Tibial nerve (tissue), 4 donors: ENCODE measurements at regions not wholly inside any gene's neighbourhood (a gene's known extent, or its start where the extent isn't known, plus 50 kb on each side); places are given as distances from the start of the nearest gene placed in this dataset.

ENCODE experiments used
- DNase-seq, 2 donors: peaks; one replicate each; pipeline ENCODE4 v3.0.0-alpha.2; 2019; ENCODE audit warnings: low spot score in 2 of 2
- H3K27ac ChIP-seq, 4 donors: fragments of 200-600 bp; sonication (generic) in 3 of 4; one replicate each; pipeline ENCODE4 v1.5.1; 2017 to 2019; ENCODE audit warnings: mild to moderate bottlenecking in 1 of 4
- H3K27me3 ChIP-seq, 2 donors: fragments of 200-600 bp; sonication (generic) in 1 of 2; one replicate each; pipeline versions ENCODE4 v1.5.1 to v1.6.0; 2017 to 2019
- H3K36me3 ChIP-seq, 3 donors: fragments of 200-600 bp; sonication (generic); one replicate each; pipeline ENCODE4 v1.5.1; 2018 to 2019
- H3K4me1 ChIP-seq, 4 donors: fragments of 200-600 bp; sonication (generic) in 3 of 4; one replicate each; pipeline ENCODE4 v1.5.1; 2017 to 2019
- H3K4me3 ChIP-seq, 4 donors: fragments of 200-600 bp; sonication (generic) in 3 of 4; one replicate each; pipeline ENCODE4 v1.5.1; 2017 to 2019; ENCODE audit warnings: mild to moderate bottlenecking in 1 of 4, moderate library complexity in 1 of 4
- H3K9me3 ChIP-seq, 4 donors: fragments of 200-600 bp; sonication (generic) in 3 of 4; one replicate each; pipeline ENCODE4 v1.5.1; 2017 to 2019
- CTCF ChIP-seq, 5 experiments: fragments of 200-600 bp in 3 of 5; fragments of 450-650 bp in 2 of 5; sonication (generic) in 3 of 5; IDR thresholded peaks; one replicate each; pipeline ENCODE4 v1.5.1; 2016 to 2019; ENCODE audit warnings: antibody characterized with exemption in 5 of 5, mild to moderate bottlenecking in 3 of 5, moderate library complexity in 2 of 5
- EP300 ChIP-seq, 2 donors: sonication (generic); formaldehyde crosslinking; IDR thresholded peaks; one replicate each; pipeline ENCODE4 v1.6.1; 2017; ENCODE audit warnings: antibody characterized with exemption in 2 of 2, mild to moderate bottlenecking in 1 of 2
- POLR2A ChIP-seq, 2 donors: fragments of 450-650 bp; IDR thresholded peaks; one replicate each; pipeline ENCODE4 v1.6.1; 2017; ENCODE audit warnings: antibody characterized with exemption in 2 of 2, mild to moderate bottlenecking in 2 of 2, moderate library complexity in 2 of 2
- WGBS, 2 donors: methylation state at CpG; one replicate each; pipeline ENCODE4 v1.1.5; 2018; 5-methylcytosine and 5-hydroxymethylcytosine counted together

DNA sequence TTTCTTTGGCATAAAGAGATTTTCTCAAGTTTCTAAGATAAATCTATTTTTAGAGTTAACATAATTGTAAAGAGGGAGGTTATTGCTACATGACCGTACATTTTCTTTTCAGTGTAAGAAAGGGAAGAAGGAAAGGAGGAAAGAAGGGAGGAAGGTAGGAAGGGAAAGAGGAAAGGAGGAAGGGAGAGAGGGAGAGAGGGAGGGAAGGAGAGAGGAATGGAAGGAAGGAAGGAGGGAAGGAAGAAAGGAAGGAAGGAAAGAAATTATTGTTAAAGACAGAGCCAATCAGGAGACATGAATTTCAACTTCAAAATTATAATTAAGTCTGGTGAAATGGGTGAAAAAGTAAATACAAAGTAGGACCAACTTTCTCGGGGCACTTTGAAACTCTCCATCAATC, 197.6 kb downstream of the SNCA start:
- 78% methylated on average over 2 of the region's 2 CpGs for WGBS, 2 donors
- H3K4me1 ChIP-seq: no peaks in the 10 kb centered on the region
- DNase-seq: no peak
- H3K4me3 ChIP-seq: no peak overlapping the region
- no peak overlapping the region for H3K27ac ChIP-seq
- no peaks in the 10 kb centered on the region for H3K9me3 ChIP-seq
- no peak for TF ChIP-seq EP300 (IDR thresholded peaks at IDR 0.05)
- no peak for TF ChIP-seq POLR2A (IDR thresholded peaks at IDR 0.05)
- no peak for TF ChIP-seq CTCF (IDR thresholded peaks at IDR 0.05)
- no peaks in the 10 kb centered on the region for H3K27me3 ChIP-seq
- H3K36me3 ChIP-seq: no peaks in the 10 kb centered on the region

DNA sequence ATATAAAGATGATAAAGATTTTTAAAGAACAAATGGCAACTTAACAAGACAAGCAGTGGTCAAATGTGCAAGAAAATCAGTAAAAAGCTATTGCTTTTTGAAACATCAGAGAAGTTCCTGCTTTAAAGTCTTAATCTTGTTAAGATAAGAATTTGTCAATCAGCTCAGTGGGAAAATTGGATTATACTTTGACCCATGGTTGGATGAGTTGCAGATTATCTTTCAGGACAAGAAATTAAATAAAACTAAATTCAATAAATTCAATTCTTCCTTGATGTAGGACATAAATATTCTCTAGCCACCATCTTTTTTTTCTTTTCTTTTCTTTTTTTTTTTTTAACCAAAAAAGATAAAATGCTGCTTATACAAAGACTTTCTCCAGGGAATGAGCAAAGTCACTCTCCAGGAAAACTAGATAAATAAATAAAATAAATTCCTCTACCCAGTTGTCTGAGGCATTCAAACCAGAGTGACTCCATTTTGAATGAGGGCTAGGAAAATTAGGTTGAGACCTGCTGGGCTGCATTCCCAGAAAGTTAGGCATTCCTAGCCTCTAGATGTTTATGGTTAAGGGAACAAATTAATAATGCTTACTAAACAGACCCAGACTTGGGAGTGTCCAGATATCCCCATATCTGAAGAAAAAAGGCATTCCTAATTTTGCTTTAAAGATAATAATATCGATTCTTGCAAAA, 211.2 kb downstream of the SNCA start:
- H3K27me3 ChIP-seq: no peaks in the 10 kb centered on the region
- no peak for DNase-seq
- H3K36me3 ChIP-seq: no peaks in the 10 kb centered on the region
- no peaks in the 10 kb centered on the region for H3K4me1 ChIP-seq
- H3K9me3 ChIP-seq: no peaks in the 10 kb centered on the region
- WGBS, 2 donors: 92 to 94% methylated on average over 1 of the region's 1 CpG
- TF ChIP-seq POLR2A (IDR thresholded peaks at IDR 0.05) (no peak), EP300 (IDR thresholded peaks at IDR 0.05) (no peak), CTCF (IDR thresholded peaks at IDR 0.05) (no peak)
- H3K4me3 ChIP-seq: no peak overlapping the region
- no peak overlapping the region for H3K27ac ChIP-seq

- no peak for TF ChIP-seq CTCF (IDR thresholded peaks at IDR 0.05)
- TF ChIP-seq EP300 (IDR thresholded peaks at IDR 0.05): no peak
- no peak for TF ChIP-seq POLR2A (IDR thresholded peaks at IDR 0.05)
- Histone ChIP-seq H3K36me3 (no peaks in the 10 kb centered on the region), H3K9me3 (no peaks in the 10 kb centered on the region), H3K27ac (no peak overlapping the region), H3K4me3 (no peak overlapping the region), H3K27me3 (no peaks in the 10 kb centered on the region), H3K4me1 (no peaks in the 10 kb centered on the region)
- whole genome bisulfite sequencing, 2 donors: 31 to 32% methylated on average over 1 of the region's 1 CpG
- no peak for DNase-seq
These were observed 217.6 kb downstream of the SNCA start for GRCh38 chr4:89619206-89619962.

GRCh38 chr4:89618151-89618550, 218.8 kb downstream of the SNCA start:
- no peaks in the 10 kb centered on the region for H3K9me3 ChIP-seq
- no peak for DNase-seq
- no peaks in the 10 kb centered on the region for H3K36me3 ChIP-seq
- H3K4me3 ChIP-seq: no peak overlapping the region
- TF ChIP-seq EP300 (IDR thresholded peaks at IDR 0.05): no peak
- TF ChIP-seq POLR2A (IDR thresholded peaks at IDR 0.05): no peak
- no peak for TF ChIP-seq CTCF (IDR thresholded peaks at IDR 0.05)
- WGBS, 2 donors: 66 to 68% methylated on average over 2 of the region's 2 CpGs
- no peaks in the 10 kb centered on the region for H3K4me1 ChIP-seq
- H3K27me3 ChIP-seq: no peaks in the 10 kb centered on the region
- H3K27ac ChIP-seq: no peak overlapping the region

GRCh38 chr4:89617317-89617716, 219.6 kb downstream of the SNCA start:
- no peaks in the 10 kb centered on the region for H3K36me3 ChIP-seq

More at GRCh38 chr4:89617317-89617716, 219.6 kb downstream of the SNCA start:
- Histone ChIP-seq H3K27ac (no peak overlapping the region), H3K27me3 (no peaks in the 10 kb centered on the region), H3K9me3 (no peaks in the 10 kb centered on the region), H3K4me3 (no peak overlapping the region), H3K4me1 (no peaks in the 10 kb centered on the region)
- no peak for DNase-seq
- TF ChIP-seq EP300 (IDR thresholded peaks at IDR 0.05): no peak
- no peak for TF ChIP-seq POLR2A (IDR thresholded peaks at IDR 0.05)
- TF ChIP-seq CTCF (IDR thresholded peaks at IDR 0.05): no peak
- 57% methylated on average over 3 of the region's 3 CpGs for WGBS, 2 donors
